ENCODE measurements at regions not wholly inside any gene's neighbourhood (a gene's known extent, or its start where the extent isn't known, plus 50 kb on each side); places are given as distances from the start of the nearest gene placed in this dataset.

GRCh38 chr18:55833543-55833942, 245.6 kb upstream of the TCF4 start:
- Histone ChIP-seq H3K4me3 (no peak overlapping the region), H3K4me1 (no peaks in the 10 kb centered on the region), H3K36me3 (no peaks in the 10 kb centered on the region), H3K27me3 (no peaks in the 10 kb centered on the region), H3K27ac (no peak overlapping the region), H3K9me3 (no peaks in the 10 kb centered on the region)
- DNase-seq = no peak
- ATAC-seq (ENCODE audit: low FRiP score in 2 of 2) = peak; percentile 62 to 95
- WGBS, 2 donors = 83 to 90% methylated on average over 4 of the region's 4 CpGs
- TF ChIP-seq, protein P1, sequence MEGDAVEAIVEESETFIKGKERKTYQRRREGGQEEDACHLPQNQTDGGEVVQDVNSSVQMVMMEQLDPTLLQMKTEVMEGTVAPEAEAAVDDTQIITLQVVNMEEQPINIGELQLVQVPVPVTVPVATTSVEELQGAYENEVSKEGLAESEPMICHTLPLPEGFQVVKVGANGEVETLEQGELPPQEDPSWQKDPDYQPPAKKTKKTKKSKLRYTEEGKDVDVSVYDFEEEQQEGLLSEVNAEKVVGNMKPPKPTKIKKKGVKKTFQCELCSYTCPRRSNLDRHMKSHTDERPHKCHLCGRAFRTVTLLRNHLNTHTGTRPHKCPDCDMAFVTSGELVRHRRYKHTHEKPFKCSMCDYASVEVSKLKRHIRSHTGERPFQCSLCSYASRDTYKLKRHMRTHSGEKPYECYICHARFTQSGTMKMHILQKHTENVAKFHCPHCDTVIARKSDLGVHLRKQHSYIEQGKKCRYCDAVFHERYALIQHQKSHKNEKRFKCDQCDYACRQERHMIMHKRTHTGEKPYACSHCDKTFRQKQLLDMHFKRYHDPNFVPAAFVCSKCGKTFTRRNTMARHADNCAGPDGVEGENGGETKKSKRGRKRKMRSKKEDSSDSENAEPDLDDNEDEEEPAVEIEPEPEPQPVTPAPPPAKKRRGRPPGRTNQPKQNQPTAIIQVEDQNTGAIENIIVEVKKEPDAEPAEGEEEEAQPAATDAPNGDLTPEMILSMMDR (IDR thresholded peaks at IDR 0.05) = no peak
- TF ChIP-seq POLR2AphosphoS5 (IDR thresholded peaks at IDR 0.05) = peak in 1 of 2 donors; percentile 14

DNA sequence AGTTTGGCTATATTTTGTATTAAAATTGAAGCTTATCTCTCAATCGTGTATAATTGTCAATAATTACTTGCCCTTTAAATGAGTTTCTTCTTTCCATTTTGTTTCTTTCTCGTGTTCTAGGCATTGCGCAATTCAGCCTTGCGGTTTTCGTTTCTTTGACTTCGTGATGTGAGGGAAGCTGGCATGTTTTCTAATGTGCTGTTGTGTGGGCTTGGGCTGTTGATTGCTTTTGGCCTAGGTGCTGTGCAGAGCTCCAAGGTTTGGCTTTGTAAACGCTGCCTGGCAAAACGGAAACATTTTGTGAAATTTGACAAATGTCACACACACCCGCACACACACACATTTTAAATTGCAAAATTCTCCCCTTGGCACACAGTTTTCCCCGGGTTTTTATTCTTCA, 242.6 kb upstream of the TCF4 start:
- 77 to 79% methylated on average over 10 of the region's 10 CpGs for WGBS, 2 donors
- Histone ChIP-seq H3K36me3 (no peaks in the 10 kb centered on the region), H3K27ac (no peak overlapping the region), H3K4me1 (no peaks in the 10 kb centered on the region), H3K4me3 (no peak overlapping the region), H3K27me3 (no peaks in the 10 kb centered on the region), H3K9me3 (no peaks in the 10 kb centered on the region)
- TF ChIP-seq EP300 (IDR thresholded peaks at IDR 0.05) (no peak), POLR2A (IDR thresholded peaks at IDR 0.05) (no peak), POLR2AphosphoS5 (IDR thresholded peaks at IDR 0.05) (no peak)
- TF ChIP-seq, protein P1 (IDR thresholded peaks at IDR 0.05) = no peak
- ATAC-seq (ENCODE audit: low FRiP score in 2 of 2) (no peak), DNase-seq (no peak)

DNA sequence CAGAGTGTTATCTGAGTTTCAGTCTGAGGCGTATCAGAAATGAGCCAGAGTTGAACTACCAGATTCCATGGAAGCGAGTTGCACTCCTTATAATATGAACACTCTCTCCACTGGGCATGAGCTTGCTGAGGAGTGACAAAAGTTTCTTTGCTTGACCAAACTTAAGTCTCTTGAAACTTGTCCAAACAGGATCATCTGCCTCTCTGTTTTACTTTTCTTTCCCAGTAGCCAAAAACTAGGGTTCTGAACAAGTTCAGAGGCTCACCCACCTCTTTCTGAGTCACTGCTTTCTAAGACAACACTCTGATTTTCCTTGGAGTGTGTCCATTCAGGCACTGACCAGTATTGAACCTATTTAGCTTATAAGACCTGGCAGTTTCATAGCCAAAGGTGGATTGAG, 233.2 kb upstream of the TCF4 start:
- ATAC-seq (ENCODE audit: low FRiP score in 2 of 2) = no peak
- Histone ChIP-seq H3K4me1 (no peaks in the 10 kb centered on the region), H3K36me3 (no peaks in the 10 kb centered on the region), H3K9me3 (no peaks in the 10 kb centered on the region), H3K4me3 (no peak overlapping the region), H3K27ac (no peak overlapping the region), H3K27me3 (no peaks in the 10 kb centered on the region)
- DNase-seq = no peak
- 71 to 82% methylated on average over 2 of the region's 2 CpGs for WGBS, 2 donors
- TF ChIP-seq, protein P1 (IDR thresholded peaks at IDR 0.05) = no peak
- TF ChIP-seq POLR2AphosphoS5 (IDR thresholded peaks at IDR 0.05) = no peak
- TF ChIP-seq EP300 (IDR thresholded peaks at IDR 0.05) = no peak
- no peak for TF ChIP-seq POLR2A (IDR thresholded peaks at IDR 0.05)

GRCh38 chr18:55819448-55819847, 231.5 kb upstream of the TCF4 start:
- ATAC-seq (ENCODE audit: low FRiP score in 2 of 2) (no peak), DNase-seq (no peak)
- WGBS, 2 donors = 91 to 100% methylated on average over 3 of the region's 3 CpGs
- Histone ChIP-seq H3K27me3 (no peaks in the 10 kb centered on the region), H3K9me3 (no peaks in the 10 kb centered on the region), H3K4me1 (no peaks in the 10 kb centered on the region), H3K4me3 (no peak overlapping the region), H3K27ac (no peak overlapping the region), H3K36me3 (no peaks in the 10 kb centered on the region)
- TF ChIP-seq EP300 (IDR thresholded peaks at IDR 0.05) = no peak
- no peak for TF ChIP-seq POLR2AphosphoS5 (IDR thresholded peaks at IDR 0.05)
- TF ChIP-seq, protein P1 (IDR thresholded peaks at IDR 0.05) = no peak
- TF ChIP-seq POLR2A (IDR thresholded peaks at IDR 0.05) = no peak

DNA sequence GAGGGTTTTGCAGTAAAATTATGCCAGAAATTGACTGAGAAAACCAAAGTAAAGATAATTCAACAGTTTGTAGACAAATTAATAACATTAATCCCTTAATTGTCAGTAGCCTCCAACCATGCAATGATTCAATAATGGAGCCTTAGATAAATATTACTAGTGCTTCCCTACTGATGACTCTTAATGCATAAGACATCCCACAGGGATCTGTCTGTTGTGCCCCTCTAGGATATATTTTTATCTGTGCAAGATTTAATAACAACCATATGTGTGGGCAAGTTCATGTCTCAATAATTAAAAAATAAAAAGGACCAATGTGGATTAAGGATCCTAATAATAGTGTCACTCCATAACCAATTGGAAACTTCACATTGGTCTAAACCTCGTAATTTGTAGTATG, 230.3 kb upstream of the TCF4 start:
- DNase-seq (no peak), ATAC-seq (ENCODE audit: low FRiP score in 2 of 2) (no peak)
- 75 to 85% methylated on average over 1 of the region's 1 CpG for WGBS, 2 donors
- Histone ChIP-seq H3K36me3 (no peaks in the 10 kb centered on the region), H3K27me3 (no peaks in the 10 kb centered on the region), H3K4me3 (no peak overlapping the region), H3K4me1 (no peaks in the 10 kb centered on the region), H3K9me3 (no peaks in the 10 kb centered on the region), H3K27ac (no peak overlapping the region)
- TF ChIP-seq, protein P1 (IDR thresholded peaks at IDR 0.05) = no peak
- TF ChIP-seq POLR2A (IDR thresholded peaks at IDR 0.05) (no peak), EP300 (IDR thresholded peaks at IDR 0.05) (no peak), POLR2AphosphoS5 (IDR thresholded peaks at IDR 0.05) (no peak)
